ENCODE measurements at regions not wholly inside any gene's neighbourhood (a gene's known extent, or its start where the extent isn't known, plus 50 kb on each side); places are given as distances from the start of the nearest gene placed in this dataset.

- no peak for DNase-seq (ENCODE audit: low spot score)
Measured at GRCh38 chr13:76516013-76516412, 370.2 kb downstream of the KCTD12 start.

GRCh38 chr13:76512721-76513145 is 373.5 kb downstream of the KCTD12 start:
- DNase-seq (ENCODE audit: low spot score) = no peak

GRCh38 chr13:76505437-76505836 is 380.8 kb downstream of the KCTD12 start:
- DNase-seq (ENCODE audit: low spot score) = no peak

- no peak for DNase-seq (ENCODE audit: low spot score)
Measured at GRCh38 chr13:76503766-76504165, 382.4 kb downstream of the KCTD12 start.

GRCh38 chr13:76503291-76503690 is 382.9 kb downstream of the KCTD12 start:
- no peak for DNase-seq (ENCODE audit: low spot score)

- no peak for DNase-seq (ENCODE audit: low spot score)
Measured at GRCh38 chr13:76500894-76501293, 385.3 kb downstream of the KCTD12 start.

- DNase-seq (ENCODE audit: low spot score) = no peak
Measured at GRCh38 chr13:76499891-76500290, 386.3 kb downstream of the KCTD12 start.

- no peak for DNase-seq (ENCODE audit: low spot score)
Measured at GRCh38 chr13:76489274-76489673, 396.9 kb downstream of the KCTD12 start.

GRCh38 chr13:76481738-76482137 is 404.5 kb downstream of the KCTD12 start:
- no peak for DNase-seq (ENCODE audit: low spot score)

GRCh38 chr13:76474966-76475365 is 411.2 kb downstream of the KCTD12 start:
- no peak for DNase-seq (ENCODE audit: low spot score)

- no peak for DNase-seq (ENCODE audit: low spot score)
Measured at GRCh38 chr13:76474356-76474755, 411.8 kb downstream of the KCTD12 start.

- peak; percentile 42 for DNase-seq (ENCODE audit: low spot score)
Measured at GRCh38 chr13:76473552-76474134, 412.6 kb downstream of the KCTD12 start.

GRCh38 chr13:76472916-76473315 is 413.3 kb downstream of the KCTD12 start:
- no peak for DNase-seq (ENCODE audit: low spot score)

GRCh38 chr13:76471486-76471885 is 414.7 kb downstream of the KCTD12 start:
- no peak for DNase-seq (ENCODE audit: low spot score)

GRCh38 chr13:76470991-76471390 is 415.2 kb downstream of the KCTD12 start:
- DNase-seq (ENCODE audit: low spot score) = no peak

GRCh38 chr13:76466043-76466442 is 420.2 kb downstream of the KCTD12 start:
- no peak for DNase-seq (ENCODE audit: low spot score)

GRCh38 chr13:76463314-76463713 is 422.9 kb downstream of the KCTD12 start:
- no peak for DNase-seq (ENCODE audit: low spot score)

GRCh38 chr13:76461999-76462398 is 424.2 kb downstream of the KCTD12 start:
- DNase-seq (ENCODE audit: low spot score) = no peak

- DNase-seq (ENCODE audit: low spot score) = no peak
Measured at GRCh38 chr13:76461484-76461883, 424.7 kb downstream of the KCTD12 start.

- no peak for DNase-seq (ENCODE audit: low spot score)
Measured at GRCh38 chr13:76459863-76460262, 426.3 kb downstream of the KCTD12 start.

GRCh38 chr13:76455960-76456359 is 430.2 kb downstream of the KCTD12 start:
- DNase-seq (ENCODE audit: low spot score) = no peak

GRCh38 chr13:76454991-76455390 is 431.2 kb downstream of the KCTD12 start:
- no peak for DNase-seq (ENCODE audit: low spot score)

- no peak for DNase-seq (ENCODE audit: low spot score)
Measured at GRCh38 chr13:76449716-76450115, 436.5 kb downstream of the KCTD12 start.

- DNase-seq (ENCODE audit: low spot score) = no peak
Measured at GRCh38 chr13:76446191-76446590, 440.0 kb downstream of the KCTD12 start.

GRCh38 chr13:76440568-76440967 is 445.6 kb downstream of the KCTD12 start:
- DNase-seq (ENCODE audit: low spot score) = peak; percentile 2
